WTC11 (cell line): ENCODE measurements at regions not wholly inside any gene's neighbourhood (a gene's known extent, or its start where the extent isn't known, plus 50 kb on each side); places are given as distances from the start of the nearest gene placed in this dataset.

ENCODE experiments used
- ATAC-seq: fragments of 200-7000 bp; cut with Tn5 transposase; 2 replicates; pipeline ENCODE4 v1.10.0; 2021; ENCODE audit warnings: mild to moderate bottlenecking, moderate library complexity
- CTCF ChIA-PET: fragments of 300-600 bp; sonication (Branson Sonifier 250); formaldehyde crosslinking; loops from one replicate; lab custom pipeline; 2021; ENCODE audit warnings: antibody characterized with exemption; lab: Charles Lee
- POLR2A ChIA-PET: fragments of 350-600 bp; sonication (Branson Sonifier 250); formaldehyde crosslinking; loops from one replicate; lab custom pipeline; 2021; ENCODE audit warnings: antibody characterized with exemption; lab: Charles Lee
- DNase-seq: peaks from one replicate; pipeline ENCODE4 v3.0.0; 2021; ENCODE audit warnings: low spot score
- H3K27ac Mint-ChIP-seq: 2 replicates; pipeline ENCODE4 v1.8.0; 2021; ENCODE audit warnings: mixed read lengths
- H3K27me3 Mint-ChIP-seq: 2 replicates; pipeline ENCODE4 v1.8.0; 2021; ENCODE audit warnings: low read depth, mild to moderate bottlenecking, moderate library complexity, mixed read lengths
- H3K36me3 Mint-ChIP-seq: 2 replicates; pipeline ENCODE4 v1.8.0; 2021; ENCODE audit warnings: mixed read lengths
- H3K4me1 Mint-ChIP-seq: 2 replicates; pipeline ENCODE4 v1.8.0; 2022; ENCODE audit warnings: mixed read lengths
- H3K4me3 Mint-ChIP-seq: 2 replicates; pipeline ENCODE4 v1.8.0; 2021; ENCODE audit warnings: mild to moderate bottlenecking, moderate library complexity, mixed read lengths
- H3K9me3 Mint-ChIP-seq: 2 replicates; pipeline ENCODE4 v1.8.0; 2021; ENCODE audit warnings: mixed read lengths
- AR ChIP-seq: fragments of 250-450 bp; sonication (Bioruptor Pico); IDR thresholded peaks from 2 replicates; pipeline ENCODE4 v1.9.0; 2021; ENCODE audit warnings: mild to moderate bottlenecking
- ATF1 ChIP-seq: sonication (generic); formaldehyde crosslinking; IDR thresholded peaks from 2 replicates; pipeline ENCODE4 v1.8.1; 2023; ENCODE audit warnings: mild to moderate bottlenecking, moderate library complexity, missing genetic modification reagents
- CREB1 ChIP-seq: sonication (generic); formaldehyde crosslinking; IDR thresholded peaks from 2 replicates; pipeline ENCODE4 v1.8.0; 2023; ENCODE audit warnings: mild to moderate bottlenecking, missing genetic modification reagents
- E2F4 ChIP-seq: sonication (generic); formaldehyde crosslinking; IDR thresholded peaks from 2 replicates; pipeline ENCODE4 v1.8.1; 2022; ENCODE audit warnings: low read depth, mild to moderate bottlenecking, moderate library complexity, missing genetic modification reagents, borderline replicate concordance
- ETV6 ChIP-seq: sonication (generic); formaldehyde crosslinking; IDR thresholded peaks from 2 replicates; pipeline ENCODE4 v1.8.1; 2022; ENCODE audit warnings: mild to moderate bottlenecking, missing genetic modification reagents
- GTF2I ChIP-seq: fragments of 250-450 bp; sonication (Bioruptor Pico); conservative IDR thresholded peaks from 2 replicates; pipeline ENCODE4 v1.4.0; 2021; ENCODE audit warnings: mild to moderate bottlenecking
- IRF2 ChIP-seq: sonication (generic); formaldehyde crosslinking; IDR thresholded peaks from 2 replicates; pipeline ENCODE4 v1.8.0; 2022; ENCODE audit warnings: low read depth, missing genetic modification reagents, borderline replicate concordance
- KAT7 ChIP-seq: sonication (generic); formaldehyde crosslinking; IDR thresholded peaks from 2 replicates; pipeline ENCODE4 v1.8.1; 2023; ENCODE audit warnings: missing genetic modification reagents, mild to moderate bottlenecking, borderline replicate concordance
- MXD4 ChIP-seq: fragments of 250-450 bp; sonication (Bioruptor Pico); IDR thresholded peaks from 2 replicates; pipeline ENCODE4 v1.8.0; 2021; ENCODE audit warnings: mild to moderate bottlenecking, moderate library complexity, borderline replicate concordance
- OVOL2 ChIP-seq: fragments of 250-450 bp; sonication (Bioruptor Pico); IDR thresholded peaks from 2 replicates; pipeline ENCODE4 v1.9.0; 2021; ENCODE audit warnings: mild to moderate bottlenecking, borderline replicate concordance
- PRRX2 ChIP-seq: fragments of 250-450 bp; sonication (Bioruptor Pico); IDR thresholded peaks from 2 replicates; pipeline ENCODE4 v1.8.0; 2021; ENCODE audit warnings: mild to moderate bottlenecking
- SP1 ChIP-seq: sonication (generic); formaldehyde crosslinking; conservative IDR thresholded peaks from 2 replicates; pipeline ENCODE4 v1.8.1; 2022; ENCODE audit warnings: missing genetic modification reagents
- TCF7 ChIP-seq: sonication (generic); formaldehyde crosslinking; IDR thresholded peaks from 2 replicates; pipeline ENCODE4 v1.8.0; 2022; ENCODE audit warnings: mild to moderate bottlenecking, low read depth, missing genetic modification reagents, moderate library complexity
- TP53 ChIP-seq: sonication (generic); formaldehyde crosslinking; IDR thresholded peaks from 2 replicates; pipeline ENCODE4 v1.8.1; 2023; ENCODE audit warnings: mild to moderate bottlenecking, missing genetic modification reagents
- ZMAT4 ChIP-seq: fragments of 250-450 bp; sonication (Bioruptor Pico); IDR thresholded peaks from 2 replicates; pipeline ENCODE4 v1.9.0; 2021; ENCODE audit warnings: mild to moderate bottlenecking
- ZNF232 ChIP-seq: sonication (generic); formaldehyde crosslinking; IDR thresholded peaks from 2 replicates; pipeline ENCODE4 v1.8.0; 2022; ENCODE audit warnings: mild to moderate bottlenecking, missing genetic modification reagents
- ZNF423 ChIP-seq: fragments of 250-450 bp; sonication (Bioruptor Pico); IDR thresholded peaks from 2 replicates; pipeline ENCODE4 v2.1.2; 2022; ENCODE audit warnings: mild to moderate bottlenecking, moderate library complexity
- TF ChIP-seq, protein P1 (sequence below): sonication (generic); formaldehyde crosslinking; IDR thresholded peaks from 2 replicates; pipeline ENCODE4 v1.8.1; 2023; ENCODE audit warnings: mild to moderate bottlenecking, missing genetic modification reagents
- TF ChIP-seq, protein P2 (sequence below): sonication (generic); formaldehyde crosslinking; IDR thresholded peaks from 2 replicates; pipeline ENCODE4 v1.8.1; 2023; ENCODE audit warnings: mild to moderate bottlenecking, missing genetic modification reagents, borderline replicate concordance
- TF ChIP-seq, protein P3 (sequence below): sonication (generic); formaldehyde crosslinking; IDR thresholded peaks from 2 replicates; pipeline ENCODE4 v1.8.0; 2023; ENCODE audit warnings: missing genetic modification reagents

- no peak for TF ChIP-seq AR (CRISPR knock-in tag)
- TF ChIP-seq SP1 (CRISPR knock-in tag): no peak
- no peak for TF ChIP-seq ZNF232 (CRISPR knock-in tag)
Observed at GRCh38 chr16:75847172-75847571, 120.9 kb upstream of the CPHXL start (continued).

DNA sequence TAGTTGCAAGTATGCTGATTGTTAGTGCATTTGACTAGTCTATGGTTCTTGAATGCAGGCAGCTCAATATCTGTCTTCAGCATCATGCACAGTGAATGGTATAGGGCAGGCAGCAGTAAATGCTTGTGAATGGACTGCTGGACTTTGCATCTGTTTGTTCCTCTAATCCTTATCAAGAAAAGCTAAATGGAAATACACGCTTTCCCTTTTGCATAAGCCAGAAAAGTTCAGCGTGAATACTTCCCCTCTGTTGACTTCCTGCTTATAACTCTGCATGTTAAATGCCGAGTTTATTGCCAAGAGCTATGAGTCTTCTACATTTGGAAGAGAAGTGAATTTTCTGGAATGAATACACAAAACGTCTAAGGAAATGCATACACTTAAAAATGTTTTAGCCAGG, 127.9 kb upstream of the CPHXL start:
- ATAC-seq: no peak
- peaks cover 6% of the 10 kb centered on the region for H3K36me3 Mint-ChIP-seq
- H3K27ac Mint-ChIP-seq: no peak overlapping the region
- DNase-seq: no peak
- no peaks in the 10 kb centered on the region for H3K4me1 Mint-ChIP-seq
- CTCF ChIA-PET: no interaction called here
- H3K4me3 Mint-ChIP-seq: no peak overlapping the region
- POLR2A ChIA-PET: no interaction called here
- peaks cover 45% of the 10 kb centered on the region for H3K9me3 Mint-ChIP-seq
- no peak for TF ChIP-seq OVOL2 (CRISPR knock-in tag)
- no peak for TF ChIP-seq TP53 (CRISPR knock-in tag)
- TF ChIP-seq CREB1 (CRISPR knock-in tag): no peak
- TF ChIP-seq, protein P1, sequence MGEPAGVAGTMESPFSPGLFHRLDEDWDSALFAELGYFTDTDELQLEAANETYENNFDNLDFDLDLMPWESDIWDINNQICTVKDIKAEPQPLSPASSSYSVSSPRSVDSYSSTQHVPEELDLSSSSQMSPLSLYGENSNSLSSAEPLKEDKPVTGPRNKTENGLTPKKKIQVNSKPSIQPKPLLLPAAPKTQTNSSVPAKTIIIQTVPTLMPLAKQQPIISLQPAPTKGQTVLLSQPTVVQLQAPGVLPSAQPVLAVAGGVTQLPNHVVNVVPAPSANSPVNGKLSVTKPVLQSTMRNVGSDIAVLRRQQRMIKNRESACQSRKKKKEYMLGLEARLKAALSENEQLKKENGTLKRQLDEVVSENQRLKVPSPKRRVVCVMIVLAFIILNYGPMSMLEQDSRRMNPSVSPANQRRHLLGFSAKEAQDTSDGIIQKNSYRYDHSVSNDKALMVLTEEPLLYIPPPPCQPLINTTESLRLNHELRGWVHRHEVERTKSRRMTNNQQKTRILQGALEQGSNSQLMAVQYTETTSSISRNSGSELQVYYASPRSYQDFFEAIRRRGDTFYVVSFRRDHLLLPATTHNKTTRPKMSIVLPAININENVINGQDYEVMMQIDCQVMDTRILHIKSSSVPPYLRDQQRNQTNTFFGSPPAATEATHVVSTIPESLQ (CRISPR knock-in tag): no peak
- no peak for TF ChIP-seq TCF7 (CRISPR knock-in tag)
- TF ChIP-seq PRRX2 (CRISPR knock-in tag): no peak
- peaks cover 52% of the 10 kb centered on the region for H3K27me3 Mint-ChIP-seq

- Mint-ChIP-seq H3K4me1 (no peaks in the 10 kb centered on the region), H3K9me3 (peaks cover 39% of the 10 kb centered on the region), H3K27me3 (peaks cover 24% of the 10 kb centered on the region), H3K4me3 (no peak overlapping the region), H3K36me3 (peaks cover 9% of the 10 kb centered on the region), H3K27ac (no peak overlapping the region)
- CTCF ChIA-PET: no interaction called here
- POLR2A ChIA-PET: no interaction called here
- no peak for ATAC-seq
- TF ChIP-seq KAT7 (CRISPR knock-in tag): no peak
- TF ChIP-seq GTF2I (CRISPR knock-in tag): no peak
- TF ChIP-seq ETV6: no peak
- no peak for TF ChIP-seq ZNF232 (CRISPR knock-in tag)
- TF ChIP-seq ZMAT4 (CRISPR knock-in tag): no peak
- TF ChIP-seq, protein P2, sequence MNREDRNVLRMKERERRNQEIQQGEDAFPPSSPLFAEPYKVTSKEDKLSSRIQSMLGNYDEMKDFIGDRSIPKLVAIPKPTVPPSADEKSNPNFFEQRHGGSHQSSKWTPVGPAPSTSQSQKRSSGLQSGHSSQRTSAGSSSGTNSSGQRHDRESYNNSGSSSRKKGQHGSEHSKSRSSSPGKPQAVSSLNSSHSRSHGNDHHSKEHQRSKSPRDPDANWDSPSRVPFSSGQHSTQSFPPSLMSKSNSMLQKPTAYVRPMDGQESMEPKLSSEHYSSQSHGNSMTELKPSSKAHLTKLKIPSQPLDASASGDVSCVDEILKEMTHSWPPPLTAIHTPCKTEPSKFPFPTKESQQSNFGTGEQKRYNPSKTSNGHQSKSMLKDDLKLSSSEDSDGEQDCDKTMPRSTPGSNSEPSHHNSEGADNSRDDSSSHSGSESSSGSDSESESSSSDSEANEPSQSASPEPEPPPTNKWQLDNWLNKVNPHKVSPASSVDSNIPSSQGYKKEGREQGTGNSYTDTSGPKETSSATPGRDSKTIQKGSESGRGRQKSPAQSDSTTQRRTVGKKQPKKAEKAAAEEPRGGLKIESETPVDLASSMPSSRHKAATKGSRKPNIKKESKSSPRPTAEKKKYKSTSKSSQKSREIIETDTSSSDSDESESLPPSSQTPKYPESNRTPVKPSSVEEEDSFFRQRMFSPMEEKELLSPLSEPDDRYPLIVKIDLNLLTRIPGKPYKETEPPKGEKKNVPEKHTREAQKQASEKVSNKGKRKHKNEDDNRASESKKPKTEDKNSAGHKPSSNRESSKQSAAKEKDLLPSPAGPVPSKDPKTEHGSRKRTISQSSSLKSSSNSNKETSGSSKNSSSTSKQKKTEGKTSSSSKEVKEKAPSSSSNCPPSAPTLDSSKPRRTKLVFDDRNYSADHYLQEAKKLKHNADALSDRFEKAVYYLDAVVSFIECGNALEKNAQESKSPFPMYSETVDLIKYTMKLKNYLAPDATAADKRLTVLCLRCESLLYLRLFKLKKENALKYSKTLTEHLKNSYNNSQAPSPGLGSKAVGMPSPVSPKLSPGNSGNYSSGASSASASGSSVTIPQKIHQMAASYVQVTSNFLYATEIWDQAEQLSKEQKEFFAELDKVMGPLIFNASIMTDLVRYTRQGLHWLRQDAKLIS (CRISPR knock-in tag): no peak
- TF ChIP-seq, protein P3, sequence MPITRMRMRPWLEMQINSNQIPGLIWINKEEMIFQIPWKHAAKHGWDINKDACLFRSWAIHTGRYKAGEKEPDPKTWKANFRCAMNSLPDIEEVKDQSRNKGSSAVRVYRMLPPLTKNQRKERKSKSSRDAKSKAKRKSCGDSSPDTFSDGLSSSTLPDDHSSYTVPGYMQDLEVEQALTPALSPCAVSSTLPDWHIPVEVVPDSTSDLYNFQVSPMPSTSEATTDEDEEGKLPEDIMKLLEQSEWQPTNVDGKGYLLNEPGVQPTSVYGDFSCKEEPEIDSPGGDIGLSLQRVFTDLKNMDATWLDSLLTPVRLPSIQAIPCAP: no peak
- TF ChIP-seq E2F4 (CRISPR knock-in tag): no peak
- no peak for TF ChIP-seq IRF2 (CRISPR knock-in tag)
- no peak for TF ChIP-seq ATF1 (CRISPR knock-in tag)
- TF ChIP-seq ZNF423: no peak
- no peak for TF ChIP-seq TCF7 (CRISPR knock-in tag)
- TF ChIP-seq MXD4: no peak
- DNase-seq: no peak
Observed at GRCh38 chr16:75860326-75861053, 134.2 kb upstream of the CPHXL start.
